ENCODE measurements at regions not wholly inside any gene's neighbourhood (a gene's known extent, or its start where the extent isn't known, plus 50 kb on each side); places are given as distances from the start of the nearest gene placed in this dataset.

- intact Hi-C loops (cut with DNase I, micrococcal nuclease) = no loop called here
- Histone ChIP-seq H3K9me3 (ENCODE audit: control insufficient read depth in 1 of 2, insufficient read depth in 1 of 2, low read length in 2 of 2) (no peaks in the 10 kb centered on the region), H3K36me3 (ENCODE audit: insufficient read depth, low read length) (no peaks in the 10 kb centered on the region), H3K4me3 (ENCODE audit: low read length) (no peak overlapping the region), H3K4me1 (ENCODE audit: insufficient read depth, low read length) (no peaks in the 10 kb centered on the region), H3K27ac (ENCODE audit: low read depth in 1 of 2, low read length in 2 of 2) (no peak overlapping the region), H3K27me3 (ENCODE audit: control insufficient read depth in 1 of 2, insufficient read depth in 2 of 2, low read length in 2 of 2) (no peaks in the 10 kb centered on the region)
- Mint-ChIP-seq H3K27me3 (no peaks in the 10 kb centered on the region), H3K36me3 (ENCODE audit: low read depth) (no peaks in the 10 kb centered on the region), H3K27ac (no peak overlapping the region), H3K4me3 (no peak overlapping the region), H3K9me3 (peaks cover 4% of the 10 kb centered on the region), H3K4me1 (ENCODE audit: low read depth) (no peaks in the 10 kb centered on the region)
- TF ChIP-seq CTCF (IDR thresholded peaks at IDR 0.05) = no peak
- ATAC-seq (ENCODE audit: poor library complexity) = no peak
- ChIA-PET POLR2A (no interaction called here), CTCF (no interaction called here)
- DNase-seq = no peak
Measured at GRCh38 chr10:105644559-105644958, 1003.5 kb downstream of the SORCS3 start.

GRCh38 chr10:105644091-105644490, 1003.0 kb downstream of the SORCS3 start:
- ChIA-PET CTCF (no interaction called here), POLR2A (no interaction called here)
- Histone ChIP-seq H3K4me3 (ENCODE audit: low read length) (no peak overlapping the region), H3K27me3 (ENCODE audit: control insufficient read depth in 1 of 2, insufficient read depth in 2 of 2, low read length in 2 of 2) (no peaks in the 10 kb centered on the region), H3K9me3 (ENCODE audit: control insufficient read depth in 1 of 2, insufficient read depth in 1 of 2, low read length in 2 of 2) (no peaks in the 10 kb centered on the region), H3K36me3 (ENCODE audit: insufficient read depth, low read length) (no peaks in the 10 kb centered on the region), H3K27ac (ENCODE audit: low read depth in 1 of 2, low read length in 2 of 2) (no peak overlapping the region), H3K4me1 (ENCODE audit: insufficient read depth, low read length) (no peaks in the 10 kb centered on the region)
- peaks cover 4% of the 10 kb centered on the region for H3K9me3 Mint-ChIP-seq
- no peaks in the 10 kb centered on the region for H3K36me3 Mint-ChIP-seq (ENCODE audit: low read depth)
- no peak overlapping the region for H3K4me3 Mint-ChIP-seq
- H3K27ac Mint-ChIP-seq = no peak overlapping the region
- no peak for TF ChIP-seq CTCF (IDR thresholded peaks at IDR 0.05)
- no peak for ATAC-seq (ENCODE audit: poor library complexity)
- DNase-seq = no peak
- H3K4me1 Mint-ChIP-seq (ENCODE audit: low read depth) = no peaks in the 10 kb centered on the region
- intact Hi-C loops (cut with DNase I, micrococcal nuclease) = no loop called here
- H3K27me3 Mint-ChIP-seq = no peaks in the 10 kb centered on the region

- no peaks in the 10 kb centered on the region for H3K9me3 ChIP-seq (ENCODE audit: control insufficient read depth in 1 of 2, insufficient read depth in 1 of 2, low read length in 2 of 2)
- H3K9me3 Mint-ChIP-seq = peaks cover 5% of the 10 kb centered on the region
- no peaks in the 10 kb centered on the region for H3K4me1 ChIP-seq (ENCODE audit: insufficient read depth, low read length)
- ChIA-PET POLR2A (no interaction called here), CTCF (no interaction called here)
- intact Hi-C loops (cut with DNase I, micrococcal nuclease) = no loop called here
- H3K27ac ChIP-seq (ENCODE audit: low read depth in 1 of 2, low read length in 2 of 2) = no peak overlapping the region
- no peak for DNase-seq
- no peaks in the 10 kb centered on the region for H3K4me1 Mint-ChIP-seq (ENCODE audit: low read depth)
- ATAC-seq (ENCODE audit: poor library complexity) = no peak
- TF ChIP-seq CTCF (IDR thresholded peaks at IDR 0.05) = no peak
- no peak overlapping the region for H3K4me3 Mint-ChIP-seq
- no peaks in the 10 kb centered on the region for H3K27me3 ChIP-seq (ENCODE audit: control insufficient read depth in 1 of 2, insufficient read depth in 2 of 2, low read length in 2 of 2)
- H3K4me3 ChIP-seq (ENCODE audit: low read length) = no peak overlapping the region
- H3K36me3 Mint-ChIP-seq (ENCODE audit: low read depth) = no peaks in the 10 kb centered on the region
- H3K36me3 ChIP-seq (ENCODE audit: insufficient read depth, low read length) = no peaks in the 10 kb centered on the region
- H3K27me3 Mint-ChIP-seq = no peaks in the 10 kb centered on the region
- H3K27ac Mint-ChIP-seq = no peak overlapping the region
Measured at GRCh38 chr10:105643660-105644059, 1002.6 kb downstream of the SORCS3 start.
